PC-3 (cell line): ENCODE measurements at regions not wholly inside any gene's neighbourhood (a gene's known extent, or its start where the extent isn't known, plus 50 kb on each side); places are given as distances from the start of the nearest gene placed in this dataset.

Source experiments
- EZH2phosphoT487 ChIP-seq: fragments of 300-600 bp; sonication (generic); IDR thresholded peaks from 2 replicates; pipeline ENCODE4 v1.6.1; 2018; ENCODE audit warnings: mild to moderate bottlenecking, antibody characterized with exemption, low read length, borderline replicate concordance
- TF ChIP-seq, protein P1 (sequence below): fragments of 300-600 bp; sonication (generic); conservative IDR thresholded peaks from 2 replicates; pipeline ENCODE4 v1.5.1; 2017; ENCODE audit warnings: antibody characterized with exemption, low read depth, mild to moderate bottlenecking, low read length

DNA sequence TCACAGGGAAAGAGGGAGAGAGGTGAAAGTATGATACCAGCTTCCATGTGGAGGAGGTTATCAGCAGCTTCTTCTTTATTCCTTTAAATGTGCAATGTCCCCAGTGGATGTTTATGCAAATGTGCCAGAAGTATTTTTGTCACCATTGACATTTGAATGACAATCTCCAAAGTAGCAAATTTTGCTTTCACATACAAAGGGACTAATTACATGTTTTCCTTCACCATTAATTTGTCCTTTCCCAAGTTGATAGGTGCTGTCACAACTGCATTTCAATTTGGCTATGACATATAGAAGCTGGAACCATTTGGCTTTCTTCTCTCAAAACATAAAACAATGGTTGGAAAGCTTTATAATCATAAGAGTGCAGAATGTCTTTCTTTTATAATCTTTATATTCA is 469.0 kb upstream of the NWD2 start:
- TF ChIP-seq, protein P1, sequence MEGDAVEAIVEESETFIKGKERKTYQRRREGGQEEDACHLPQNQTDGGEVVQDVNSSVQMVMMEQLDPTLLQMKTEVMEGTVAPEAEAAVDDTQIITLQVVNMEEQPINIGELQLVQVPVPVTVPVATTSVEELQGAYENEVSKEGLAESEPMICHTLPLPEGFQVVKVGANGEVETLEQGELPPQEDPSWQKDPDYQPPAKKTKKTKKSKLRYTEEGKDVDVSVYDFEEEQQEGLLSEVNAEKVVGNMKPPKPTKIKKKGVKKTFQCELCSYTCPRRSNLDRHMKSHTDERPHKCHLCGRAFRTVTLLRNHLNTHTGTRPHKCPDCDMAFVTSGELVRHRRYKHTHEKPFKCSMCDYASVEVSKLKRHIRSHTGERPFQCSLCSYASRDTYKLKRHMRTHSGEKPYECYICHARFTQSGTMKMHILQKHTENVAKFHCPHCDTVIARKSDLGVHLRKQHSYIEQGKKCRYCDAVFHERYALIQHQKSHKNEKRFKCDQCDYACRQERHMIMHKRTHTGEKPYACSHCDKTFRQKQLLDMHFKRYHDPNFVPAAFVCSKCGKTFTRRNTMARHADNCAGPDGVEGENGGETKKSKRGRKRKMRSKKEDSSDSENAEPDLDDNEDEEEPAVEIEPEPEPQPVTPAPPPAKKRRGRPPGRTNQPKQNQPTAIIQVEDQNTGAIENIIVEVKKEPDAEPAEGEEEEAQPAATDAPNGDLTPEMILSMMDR, result no peak
- no peak for TF ChIP-seq EZH2phosphoT487
